ENCODE measurements at regions not wholly inside any gene's neighbourhood (a gene's known extent, or its start where the extent isn't known, plus 50 kb on each side); places are given as distances from the start of the nearest gene placed in this dataset.

DNA sequence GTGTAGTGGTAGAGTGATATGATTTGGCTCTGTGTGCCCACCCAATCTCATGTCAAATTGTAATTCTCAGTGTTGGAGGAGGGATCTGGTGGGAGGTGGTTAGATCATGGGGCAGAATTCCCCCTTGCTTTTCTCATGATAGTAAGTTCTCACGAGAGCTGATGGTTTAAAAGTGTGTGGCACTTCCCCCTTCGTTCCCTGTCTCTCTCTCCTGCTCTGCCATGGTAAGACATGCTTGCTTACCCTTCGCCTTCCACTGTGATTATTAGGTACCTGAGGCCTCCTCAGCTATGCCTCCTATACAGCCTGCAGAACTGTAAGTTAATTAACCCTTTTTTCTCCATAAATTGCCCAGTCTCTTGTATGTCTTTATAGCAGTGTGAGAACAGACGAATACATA, 115.7 kb upstream of the FUT8 start:
- TF ChIP-seq, protein P1, sequence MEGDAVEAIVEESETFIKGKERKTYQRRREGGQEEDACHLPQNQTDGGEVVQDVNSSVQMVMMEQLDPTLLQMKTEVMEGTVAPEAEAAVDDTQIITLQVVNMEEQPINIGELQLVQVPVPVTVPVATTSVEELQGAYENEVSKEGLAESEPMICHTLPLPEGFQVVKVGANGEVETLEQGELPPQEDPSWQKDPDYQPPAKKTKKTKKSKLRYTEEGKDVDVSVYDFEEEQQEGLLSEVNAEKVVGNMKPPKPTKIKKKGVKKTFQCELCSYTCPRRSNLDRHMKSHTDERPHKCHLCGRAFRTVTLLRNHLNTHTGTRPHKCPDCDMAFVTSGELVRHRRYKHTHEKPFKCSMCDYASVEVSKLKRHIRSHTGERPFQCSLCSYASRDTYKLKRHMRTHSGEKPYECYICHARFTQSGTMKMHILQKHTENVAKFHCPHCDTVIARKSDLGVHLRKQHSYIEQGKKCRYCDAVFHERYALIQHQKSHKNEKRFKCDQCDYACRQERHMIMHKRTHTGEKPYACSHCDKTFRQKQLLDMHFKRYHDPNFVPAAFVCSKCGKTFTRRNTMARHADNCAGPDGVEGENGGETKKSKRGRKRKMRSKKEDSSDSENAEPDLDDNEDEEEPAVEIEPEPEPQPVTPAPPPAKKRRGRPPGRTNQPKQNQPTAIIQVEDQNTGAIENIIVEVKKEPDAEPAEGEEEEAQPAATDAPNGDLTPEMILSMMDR (conservative IDR thresholded peaks at IDR 0.05; ENCODE audit: low read length) = no peak
- no peak for TF ChIP-seq EZH2phosphoT487 (IDR thresholded peaks at IDR 0.05; ENCODE audit: borderline replicate concordance)
